Naive B cell (primary cell): ENCODE measurements at regions not wholly inside any gene's neighbourhood (a gene's known extent, or its start where the extent isn't known, plus 50 kb on each side); places are given as distances from the start of the nearest gene placed in this dataset.

Experiments
- ATAC-seq, 2 donors: fragments of 150-1000 bp; cut with Tn5 transposase; 2 replicates each; pipeline ENCODE4 v1.10.0; 2021; ENCODE audit warnings: low read depth in 2 of 2, mild to moderate bottlenecking in 2 of 2, moderate library complexity in 2 of 2
- DNase-seq: peaks from one replicate; pipeline ENCODE4 v3.0.0; 2022
- H3K27ac Mint-ChIP-seq, 6 donors: one replicate each; pipeline ENCODE4 v1.8.0; 2020 to 2022; ENCODE audit warnings: mild to moderate bottlenecking in 6 of 6, mixed read lengths in 6 of 6, moderate library complexity in 5 of 6, inconsistent platforms in 2 of 6
- H3K27me3 Mint-ChIP-seq, 3 donors: one replicate each; pipeline ENCODE4 v1.8.0; 2021 to 2022; ENCODE audit warnings: mixed read lengths in 3 of 3, mild to moderate bottlenecking in 1 of 3
- H3K36me3 Mint-ChIP-seq, 2 donors: one replicate each; pipeline ENCODE4 v1.8.0; 2020 to 2022; ENCODE audit warnings: mixed read lengths in 2 of 2, inconsistent platforms in 1 of 2, mild to moderate bottlenecking in 1 of 2
- H3K4me1 Mint-ChIP-seq, 3 donors: one replicate each; pipeline ENCODE4 v1.8.0; 2020 to 2022; ENCODE audit warnings: mixed read lengths in 3 of 3, inconsistent platforms in 1 of 3, mild to moderate bottlenecking in 1 of 3, moderate library complexity in 1 of 3
- H3K4me3 Mint-ChIP-seq, 8 donors: one replicate each; pipeline ENCODE4 v1.8.0; 2020 to 2022; ENCODE audit warnings: mild to moderate bottlenecking in 8 of 8, mixed read lengths in 8 of 8, moderate library complexity in 8 of 8, inconsistent platforms in 2 of 8
- H3K9me3 Mint-ChIP-seq, 7 donors: one replicate each; pipeline ENCODE4 v1.8.0; 2020 to 2022; ENCODE audit warnings: mixed read lengths in 7 of 7, mild to moderate bottlenecking in 5 of 7, inconsistent platforms in 2 of 7, moderate library complexity in 1 of 7

GRCh38 chr11:25350899-25351803 lies 854.3 kb downstream of the LUZP2 start:
- no peak overlapping the region for H3K4me3 Mint-ChIP-seq
- H3K9me3 Mint-ChIP-seq, result peaks cover 0 to 8% (median 2%) of the 10 kb centered on the region in 7 donors

DNA sequence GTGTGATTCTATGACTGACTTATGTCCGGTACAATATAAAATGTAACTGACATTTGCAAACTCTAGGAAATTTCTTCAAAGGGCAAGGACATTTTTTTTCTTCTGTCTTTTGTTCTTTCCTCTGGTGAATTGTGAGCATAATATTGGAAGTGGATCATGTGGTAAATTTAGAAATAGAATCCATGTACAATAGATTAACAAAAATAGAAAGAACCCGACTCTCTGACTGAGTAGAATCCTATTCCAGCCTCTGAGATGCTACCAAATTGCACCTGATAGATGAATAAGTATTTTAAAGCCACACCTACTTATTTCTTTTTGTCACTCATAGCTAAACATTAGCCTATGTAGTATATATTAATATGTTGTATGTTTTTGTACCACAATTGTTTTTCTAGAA lies 860.3 kb downstream of the LUZP2 start:
- no peaks in the 10 kb centered on the region for H3K4me1 Mint-ChIP-seq
- peaks cover 0 to 4% (median 0%) of the 10 kb centered on the region in 7 donors for H3K9me3 Mint-ChIP-seq
- no peaks in the 10 kb centered on the region for H3K36me3 Mint-ChIP-seq
- H3K27me3 Mint-ChIP-seq, result no peaks in the 10 kb centered on the region
- H3K4me3 Mint-ChIP-seq, result no peak overlapping the region
- ATAC-seq (no peak), DNase-seq (no peak)
- H3K27ac Mint-ChIP-seq, result no peak overlapping the region

More at GRCh38 chr11:25350899-25351803, 854.3 kb downstream of the LUZP2 start:
- no peak for ATAC-seq
- Mint-ChIP-seq H3K27me3 (no peaks in the 10 kb centered on the region), H3K27ac (no peak overlapping the region), H3K4me1 (no peaks in the 10 kb centered on the region), H3K36me3 (no peaks in the 10 kb centered on the region)
- no peak for DNase-seq

DNA sequence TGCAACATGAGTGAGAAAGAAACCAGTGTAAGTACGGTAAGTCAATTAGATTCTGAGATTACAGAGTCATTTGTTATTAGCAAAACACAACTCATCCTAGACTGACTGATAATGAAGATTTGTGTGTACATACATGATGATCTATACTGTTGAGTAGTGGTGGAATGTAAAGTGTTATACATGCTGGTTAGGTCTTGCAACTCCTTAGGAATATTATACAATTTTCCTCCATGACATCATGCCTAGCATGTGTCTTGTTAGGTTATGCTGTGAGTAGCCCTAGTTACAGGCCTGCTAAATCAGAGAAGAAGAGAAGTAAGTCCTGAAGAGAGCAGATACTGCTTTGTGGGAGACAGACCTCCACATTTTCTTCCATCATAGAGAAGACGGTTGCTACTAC lies 880.6 kb downstream of the LUZP2 start:
- Mint-ChIP-seq H3K36me3 (no peaks in the 10 kb centered on the region), H3K4me1 (no peaks in the 10 kb centered on the region), H3K27ac (no peak overlapping the region), H3K27me3 (no peaks in the 10 kb centered on the region), H3K4me3 (no peak overlapping the region), H3K9me3 (peaks cover 0 to 18% (median 3%) of the 10 kb centered on the region in 7 donors)
- no peak for DNase-seq
- no peak for ATAC-seq

GRCh38 chr11:25396847-25397246 lies 900.0 kb downstream of the LUZP2 start:
- peaks cover 0 to 5% (median 2%) of the 10 kb centered on the region in 7 donors for H3K9me3 Mint-ChIP-seq
- H3K36me3 Mint-ChIP-seq, result no peaks in the 10 kb centered on the region
- H3K27me3 Mint-ChIP-seq, result no peaks in the 10 kb centered on the region
- DNase-seq, result no peak
- no peak for ATAC-seq
- no peak overlapping the region for H3K4me3 Mint-ChIP-seq
- H3K27ac Mint-ChIP-seq, result no peak overlapping the region
- H3K4me1 Mint-ChIP-seq, result no peaks in the 10 kb centered on the region

DNA sequence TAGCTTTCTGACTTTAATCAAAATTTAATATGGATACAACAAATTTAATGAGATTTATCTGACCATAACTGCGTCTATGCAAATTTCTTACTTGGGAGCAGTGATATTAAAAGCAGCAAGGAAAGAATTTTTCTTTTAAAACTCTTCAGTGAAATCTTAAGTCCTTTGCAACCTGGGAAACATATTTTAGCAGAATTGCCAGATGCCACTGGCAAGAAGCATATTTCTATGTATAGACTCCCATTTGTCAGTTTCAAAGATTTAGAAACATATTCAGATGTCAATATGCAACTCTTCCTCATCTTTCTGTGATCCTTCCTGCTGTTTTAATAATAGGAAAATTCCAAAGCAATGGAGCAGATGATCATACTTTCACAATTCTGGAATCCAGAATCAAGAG lies 911.3 kb downstream of the LUZP2 start:
- peaks cover 0 to 10% (median 0%) of the 10 kb centered on the region in 7 donors for H3K9me3 Mint-ChIP-seq
- DNase-seq, result no peak

GRCh38 chr11:25415793-25416192 lies 916.1 kb upstream of the ANO3 start:
- DNase-seq, result no peak
- Mint-ChIP-seq H3K4me3 (no peak overlapping the region), H3K4me1 (no peaks in the 10 kb centered on the region), H3K9me3 (peaks cover 0 to 9% (median 4%) of the 10 kb centered on the region in 7 donors), H3K27ac (no peak overlapping the region), H3K27me3 (no peaks in the 10 kb centered on the region), H3K36me3 (no peaks in the 10 kb centered on the region)
- no peak for ATAC-seq

More for the DNA sequence above, 911.3 kb downstream of the LUZP2 start:
- no peak for ATAC-seq
- H3K27me3 Mint-ChIP-seq, result no peaks in the 10 kb centered on the region
- no peaks in the 10 kb centered on the region for H3K4me1 Mint-ChIP-seq
- no peak overlapping the region for H3K4me3 Mint-ChIP-seq
- no peaks in the 10 kb centered on the region for H3K36me3 Mint-ChIP-seq
- no peak overlapping the region for H3K27ac Mint-ChIP-seq

DNA sequence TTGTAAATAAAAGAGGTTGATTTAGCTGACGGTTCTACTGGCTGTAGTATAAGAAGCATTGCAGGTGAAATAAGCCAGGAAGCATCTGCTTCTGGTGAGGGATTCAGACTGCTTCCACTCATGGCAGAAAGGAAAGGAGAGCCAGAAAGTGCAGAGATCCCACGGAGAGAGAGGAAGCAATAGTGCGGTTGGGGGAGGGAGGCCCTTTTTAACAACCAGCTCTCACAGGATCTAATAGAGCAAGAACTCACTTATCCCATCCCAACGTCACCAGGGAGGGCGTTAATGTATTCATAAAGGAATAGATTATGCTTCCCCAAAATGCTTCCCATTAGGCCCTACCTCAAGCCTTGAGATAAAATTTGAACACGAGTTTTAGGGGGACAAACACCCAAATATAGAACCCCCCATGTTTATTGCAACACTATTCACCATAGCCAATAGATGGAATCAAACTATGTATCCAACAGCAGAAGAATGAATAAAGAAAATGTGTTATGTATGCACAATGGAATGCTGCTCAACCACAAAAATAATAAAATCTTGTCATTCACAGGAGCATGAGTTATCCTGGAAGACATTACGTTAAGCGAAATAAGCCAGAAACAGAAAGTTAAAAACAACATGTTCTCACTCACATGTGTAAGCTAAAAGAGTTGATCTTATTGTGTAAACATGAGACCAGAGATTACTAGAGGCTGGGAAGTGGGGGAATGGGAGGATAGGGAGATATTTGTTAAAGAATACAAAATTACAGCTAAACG lies 908.3 kb upstream of the ANO3 start:
- Mint-ChIP-seq H3K27me3 (no peaks in the 10 kb centered on the region), H3K4me1 (no peaks in the 10 kb centered on the region), H3K27ac (no peak overlapping the region), H3K4me3 (no peak overlapping the region), H3K36me3 (no peaks in the 10 kb centered on the region), H3K9me3 (peaks cover 0 to 4% (median 2%) of the 10 kb centered on the region in 7 donors)
- ATAC-seq, result no peak
- DNase-seq, result no peak

- Mint-ChIP-seq H3K4me3 (no peak overlapping the region), H3K27ac (no peak overlapping the region), H3K27me3 (no peaks in the 10 kb centered on the region), H3K36me3 (no peaks in the 10 kb centered on the region), H3K4me1 (no peaks in the 10 kb centered on the region), H3K9me3 (peaks cover 0 to 4% (median 0%) of the 10 kb centered on the region in 7 donors)
- no peak for DNase-seq
- ATAC-seq, result no peak
These were observed 899.6 kb upstream of the ANO3 start for GRCh38 chr11:25432376-25432775.

DNA sequence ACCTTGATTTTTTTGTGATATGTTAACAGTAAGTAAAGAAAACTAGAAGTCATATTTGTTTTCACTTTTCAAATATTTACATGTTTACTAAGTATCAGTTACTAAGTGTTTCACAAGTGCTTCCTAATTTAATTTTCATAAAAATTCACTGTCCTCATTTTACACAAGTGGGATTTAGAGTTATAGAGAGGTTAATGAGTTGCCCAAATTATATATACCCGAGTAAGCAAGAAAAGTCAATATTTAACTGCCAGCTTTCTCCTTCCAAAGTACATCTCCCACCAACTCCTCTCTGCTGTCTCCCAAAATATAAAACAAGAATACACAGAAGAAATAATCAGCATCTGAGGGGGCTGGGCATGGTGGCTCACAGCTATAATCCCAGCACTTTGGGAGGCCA lies 896.7 kb upstream of the ANO3 start:
- ATAC-seq (no peak), DNase-seq (no peak)
- Mint-ChIP-seq H3K27me3 (no peaks in the 10 kb centered on the region), H3K4me3 (no peak overlapping the region), H3K9me3 (peaks cover 0 to 4% (median 0%) of the 10 kb centered on the region in 7 donors), H3K36me3 (no peaks in the 10 kb centered on the region), H3K4me1 (no peaks in the 10 kb centered on the region), H3K27ac (no peak overlapping the region)

DNA sequence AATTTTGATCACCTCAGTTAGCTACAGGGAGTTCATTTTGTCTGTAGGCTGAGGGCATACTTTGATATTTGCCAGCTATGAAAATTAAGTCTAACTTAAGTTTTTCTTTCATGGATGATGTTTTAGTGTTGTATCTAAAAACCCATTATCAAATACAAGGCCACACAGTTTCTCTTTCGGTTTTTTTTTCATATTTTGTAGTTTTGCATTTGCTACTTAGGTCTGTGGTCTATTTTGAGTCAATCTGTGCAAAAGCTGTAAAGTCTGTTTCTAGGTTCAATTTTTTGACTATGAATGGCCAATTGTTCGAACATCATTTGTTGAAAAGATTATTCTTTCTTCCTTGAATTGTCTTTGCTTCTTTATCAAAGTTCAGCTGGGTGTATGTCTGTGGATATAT lies 895.6 kb upstream of the ANO3 start:
- Mint-ChIP-seq H3K9me3 (peaks cover 0 to 4% (median 0%) of the 10 kb centered on the region in 7 donors), H3K27ac (no peak overlapping the region), H3K36me3 (no peaks in the 10 kb centered on the region), H3K4me1 (no peaks in the 10 kb centered on the region), H3K4me3 (no peak overlapping the region), H3K27me3 (no peaks in the 10 kb centered on the region)
- DNase-seq (no peak), ATAC-seq (no peak)

DNA sequence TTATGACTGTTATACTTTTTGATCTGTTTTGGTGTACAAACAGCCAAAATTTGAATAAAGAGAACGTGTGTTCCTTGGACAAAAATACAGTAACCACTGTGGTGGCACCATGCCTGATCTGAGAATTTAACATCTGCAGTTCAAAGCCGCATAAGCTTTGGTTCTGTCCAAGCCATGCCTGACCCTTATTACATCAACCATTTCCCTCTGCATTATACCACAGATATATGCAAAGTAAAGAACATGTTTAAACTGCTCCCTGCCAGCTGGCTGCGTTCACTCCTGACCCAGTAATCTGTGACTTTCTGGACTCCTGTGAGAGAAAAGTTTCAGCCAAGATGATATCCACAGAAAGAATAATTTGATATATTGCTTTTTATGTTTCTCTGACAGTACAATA lies 890.5 kb upstream of the ANO3 start:
- H3K4me3 Mint-ChIP-seq, result no peak overlapping the region
- ATAC-seq (no peak), DNase-seq (no peak)
- peaks cover 0 to 4% (median 1%) of the 10 kb centered on the region in 7 donors for H3K9me3 Mint-ChIP-seq
- H3K27ac Mint-ChIP-seq, result no peak overlapping the region
- no peaks in the 10 kb centered on the region for H3K36me3 Mint-ChIP-seq
- H3K4me1 Mint-ChIP-seq, result no peaks in the 10 kb centered on the region
- H3K27me3 Mint-ChIP-seq, result no peaks in the 10 kb centered on the region

GRCh38 chr11:25449091-25449490 lies 882.8 kb upstream of the ANO3 start:
- Mint-ChIP-seq H3K4me3 (no peak overlapping the region), H3K4me1 (no peaks in the 10 kb centered on the region), H3K27me3 (no peaks in the 10 kb centered on the region), H3K27ac (peak overlapping the region in 1 of 6 donors; percentile 1), H3K36me3 (no peaks in the 10 kb centered on the region), H3K9me3 (peaks cover 0 to 9% (median 2%) of the 10 kb centered on the region in 7 donors)
- no peak for DNase-seq
- ATAC-seq, result no peak

GRCh38 chr11:25453471-25453870 lies 878.5 kb upstream of the ANO3 start:
- DNase-seq (no peak), ATAC-seq (no peak)
- no peak overlapping the region for H3K4me3 Mint-ChIP-seq
- H3K27ac Mint-ChIP-seq, result no peak overlapping the region
- peaks cover 0 to 5% (median 2%) of the 10 kb centered on the region in 7 donors for H3K9me3 Mint-ChIP-seq
- no peaks in the 10 kb centered on the region for H3K27me3 Mint-ChIP-seq
- no peaks in the 10 kb centered on the region for H3K36me3 Mint-ChIP-seq
- H3K4me1 Mint-ChIP-seq, result no peaks in the 10 kb centered on the region

DNA sequence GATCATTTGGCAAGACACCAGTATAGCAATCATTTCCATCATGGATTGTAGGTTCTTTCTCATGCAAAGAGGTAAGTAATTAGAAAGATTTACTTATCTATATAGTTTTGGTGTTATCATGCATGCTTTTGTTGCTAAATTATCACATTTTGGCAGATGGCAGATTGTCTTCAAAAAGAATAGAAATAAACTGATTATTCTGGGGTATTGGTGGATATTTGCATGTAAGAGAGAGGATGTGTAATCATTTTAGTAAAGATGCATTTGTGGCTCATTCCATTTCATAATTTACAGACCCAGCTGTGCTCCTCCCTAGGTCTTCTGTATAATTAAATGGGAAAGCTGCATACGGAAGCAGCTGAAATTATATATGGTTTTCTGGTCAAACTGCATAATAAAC lies 875.7 kb upstream of the ANO3 start:
- no peaks in the 10 kb centered on the region for H3K36me3 Mint-ChIP-seq
- peak overlapping the region in 1 of 6 donors; percentile 28 for H3K27ac Mint-ChIP-seq
- H3K27me3 Mint-ChIP-seq, result no peaks in the 10 kb centered on the region
- DNase-seq (no peak), ATAC-seq (no peak)
- peaks cover 0 to 5% (median 2%) of the 10 kb centered on the region in 7 donors for H3K9me3 Mint-ChIP-seq
- H3K4me1 Mint-ChIP-seq, result no peaks in the 10 kb centered on the region
- H3K4me3 Mint-ChIP-seq, result no peak overlapping the region
